ENCODE measurements at regions not wholly inside any gene's neighbourhood (a gene's known extent, or its start where the extent isn't known, plus 50 kb on each side); places are given as distances from the start of the nearest gene placed in this dataset.

DNA sequence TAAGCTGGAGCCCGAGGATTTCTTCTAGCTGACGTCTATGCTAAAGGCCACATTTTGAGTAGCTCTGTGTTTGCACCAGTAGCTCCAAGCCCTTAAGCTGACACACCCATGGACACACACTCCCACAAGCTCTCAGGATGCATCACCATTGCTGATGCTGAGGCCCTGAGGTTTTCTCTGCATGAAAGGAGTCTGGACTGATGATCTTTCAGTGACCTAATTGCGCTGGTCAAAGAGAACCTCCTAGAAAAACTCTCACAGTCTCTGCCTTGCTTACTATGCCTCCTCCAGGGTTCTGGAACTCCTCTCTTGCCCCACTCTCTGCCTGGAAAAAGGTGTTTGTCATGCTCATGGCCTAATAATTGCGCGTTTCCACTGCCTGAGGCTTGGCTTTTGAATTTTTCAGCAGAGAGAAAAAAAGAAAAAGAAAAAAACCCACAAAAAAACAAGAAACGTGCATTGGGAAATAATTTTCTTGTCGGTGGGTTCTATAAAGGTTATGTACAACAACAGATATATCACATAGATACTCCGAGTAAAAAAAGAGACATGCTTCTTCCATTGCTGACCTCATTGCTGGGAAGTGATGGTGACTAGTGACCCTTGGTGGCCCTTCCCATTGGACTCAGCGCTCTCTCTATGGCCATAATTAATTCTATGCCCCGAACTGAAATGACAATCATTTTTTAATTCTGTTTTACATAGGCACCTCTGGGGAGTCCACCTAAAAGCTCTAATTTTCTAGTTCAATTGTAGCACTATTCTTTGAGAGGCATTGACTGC lies 297.0 kb downstream of the TDRD15 start:
- no peak overlapping the region for H3K27ac ChIP-seq
- TF ChIP-seq, protein P1, sequence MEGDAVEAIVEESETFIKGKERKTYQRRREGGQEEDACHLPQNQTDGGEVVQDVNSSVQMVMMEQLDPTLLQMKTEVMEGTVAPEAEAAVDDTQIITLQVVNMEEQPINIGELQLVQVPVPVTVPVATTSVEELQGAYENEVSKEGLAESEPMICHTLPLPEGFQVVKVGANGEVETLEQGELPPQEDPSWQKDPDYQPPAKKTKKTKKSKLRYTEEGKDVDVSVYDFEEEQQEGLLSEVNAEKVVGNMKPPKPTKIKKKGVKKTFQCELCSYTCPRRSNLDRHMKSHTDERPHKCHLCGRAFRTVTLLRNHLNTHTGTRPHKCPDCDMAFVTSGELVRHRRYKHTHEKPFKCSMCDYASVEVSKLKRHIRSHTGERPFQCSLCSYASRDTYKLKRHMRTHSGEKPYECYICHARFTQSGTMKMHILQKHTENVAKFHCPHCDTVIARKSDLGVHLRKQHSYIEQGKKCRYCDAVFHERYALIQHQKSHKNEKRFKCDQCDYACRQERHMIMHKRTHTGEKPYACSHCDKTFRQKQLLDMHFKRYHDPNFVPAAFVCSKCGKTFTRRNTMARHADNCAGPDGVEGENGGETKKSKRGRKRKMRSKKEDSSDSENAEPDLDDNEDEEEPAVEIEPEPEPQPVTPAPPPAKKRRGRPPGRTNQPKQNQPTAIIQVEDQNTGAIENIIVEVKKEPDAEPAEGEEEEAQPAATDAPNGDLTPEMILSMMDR (conservative IDR thresholded peaks at IDR 0.05): no peak
- TF ChIP-seq ZFX (IDR thresholded peaks at IDR 0.05): no peak

DNA sequence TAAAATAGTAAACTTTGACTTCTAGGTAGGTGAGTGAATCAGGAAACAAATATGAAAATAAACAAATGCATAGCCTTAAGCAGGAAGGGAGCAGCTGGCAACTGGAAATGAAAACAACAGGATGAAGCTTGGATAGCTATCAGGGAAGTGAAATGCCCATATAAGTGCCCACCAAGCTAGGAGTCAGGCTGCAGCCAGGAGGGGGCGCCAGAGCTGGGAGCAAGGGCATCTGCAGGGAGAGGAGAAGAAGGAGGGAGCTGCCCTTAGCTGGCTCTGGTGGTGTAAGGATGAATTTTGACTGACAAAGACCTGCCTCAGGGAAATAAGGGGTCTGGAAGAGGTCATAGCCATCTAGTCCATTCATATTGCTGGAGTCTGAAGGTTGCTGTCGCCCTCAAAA lies 298.3 kb downstream of the TDRD15 start:
- no peak for TF ChIP-seq ZFX (IDR thresholded peaks at IDR 0.05)
- TF ChIP-seq, protein P1 (conservative IDR thresholded peaks at IDR 0.05): peak; percentile 84
- no peak overlapping the region for H3K27ac ChIP-seq

DNA sequence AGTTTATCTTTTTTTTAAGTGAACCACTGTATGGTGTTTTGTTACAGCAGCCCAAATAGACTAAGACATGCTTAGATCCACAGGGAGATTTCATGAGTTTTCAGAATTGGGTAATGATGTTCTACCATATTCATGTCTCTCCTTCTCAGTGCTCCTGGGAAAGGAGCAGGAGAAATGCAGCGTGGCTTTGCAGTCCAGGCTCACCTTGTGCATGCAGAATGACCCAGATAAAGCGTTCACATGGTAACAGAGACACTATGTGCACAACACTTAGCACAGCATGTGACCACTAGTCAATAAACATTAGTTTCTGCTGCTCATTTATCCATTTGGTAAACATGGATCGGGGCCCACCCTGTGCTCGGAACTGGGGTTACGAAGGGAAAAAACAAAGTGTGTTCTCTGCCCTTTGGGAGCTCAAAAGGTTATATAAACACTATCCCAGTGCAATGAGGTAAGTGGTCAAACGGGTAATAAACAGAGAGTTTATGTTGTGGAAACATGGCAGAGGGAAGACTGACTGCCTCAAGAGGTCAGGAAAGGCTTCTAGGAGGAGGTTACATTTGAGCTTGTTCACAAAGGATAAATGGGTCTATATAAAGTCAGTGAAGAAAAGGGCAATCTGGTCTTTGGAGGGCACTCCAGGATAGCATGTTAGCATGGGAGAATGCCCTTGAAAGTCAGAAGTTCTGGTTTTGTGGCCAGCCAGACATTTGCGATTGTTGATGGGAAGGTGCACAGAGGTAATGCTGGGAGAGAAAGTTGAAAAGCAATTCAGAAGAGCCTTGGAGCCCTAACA lies 299.2 kb downstream of the TDRD15 start:
- H3K27ac ChIP-seq: no peak overlapping the region
- TF ChIP-seq ZFX (IDR thresholded peaks at IDR 0.05): no peak
- TF ChIP-seq, protein P1 (conservative IDR thresholded peaks at IDR 0.05): no peak

DNA sequence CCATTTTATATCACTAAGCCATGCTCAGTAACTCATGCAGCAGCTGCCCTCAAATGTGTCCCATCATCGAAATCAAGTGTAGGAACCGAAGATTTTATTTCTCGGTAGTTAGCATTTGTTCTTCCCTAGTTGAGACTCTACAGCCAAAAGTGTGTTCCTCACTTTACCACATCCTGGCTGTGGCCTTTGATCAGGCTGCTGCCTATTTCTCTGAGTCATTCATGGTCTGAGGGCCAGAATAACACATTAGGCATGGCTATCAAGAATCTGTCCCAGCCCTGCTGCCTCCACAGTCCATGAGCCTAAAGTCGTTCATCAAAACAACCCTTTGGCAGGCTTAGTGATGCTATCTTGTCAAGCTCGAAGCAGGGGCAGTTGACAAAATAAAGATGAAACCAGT lies 300.1 kb downstream of the TDRD15 start:
- no peak overlapping the region for H3K27ac ChIP-seq
- no peak for TF ChIP-seq ZFX (IDR thresholded peaks at IDR 0.05)
- TF ChIP-seq, protein P1 (conservative IDR thresholded peaks at IDR 0.05): no peak

DNA sequence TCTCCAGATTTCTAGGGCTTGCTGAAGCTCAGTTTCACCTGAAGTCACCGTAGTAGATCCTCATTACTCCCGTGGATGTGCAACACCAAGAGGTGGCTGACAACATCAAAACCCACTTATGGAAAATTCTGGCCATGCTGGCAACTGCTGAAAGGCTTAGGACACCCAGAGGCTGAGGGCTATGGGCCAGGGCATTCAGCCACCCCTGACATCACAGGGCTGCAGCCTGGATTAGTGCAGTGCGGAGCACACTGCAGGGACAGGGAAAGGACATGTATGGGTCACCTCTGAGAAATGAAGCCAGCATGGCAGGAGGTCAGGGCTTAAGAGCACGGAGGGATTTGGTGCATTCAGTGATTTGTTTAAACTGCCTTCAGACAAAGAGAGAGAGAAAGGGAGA lies 300.6 kb downstream of the TDRD15 start:
- H3K27ac ChIP-seq: no peak overlapping the region
- TF ChIP-seq, protein P1 (conservative IDR thresholded peaks at IDR 0.05): no peak
- TF ChIP-seq ZFX (IDR thresholded peaks at IDR 0.05): no peak

DNA sequence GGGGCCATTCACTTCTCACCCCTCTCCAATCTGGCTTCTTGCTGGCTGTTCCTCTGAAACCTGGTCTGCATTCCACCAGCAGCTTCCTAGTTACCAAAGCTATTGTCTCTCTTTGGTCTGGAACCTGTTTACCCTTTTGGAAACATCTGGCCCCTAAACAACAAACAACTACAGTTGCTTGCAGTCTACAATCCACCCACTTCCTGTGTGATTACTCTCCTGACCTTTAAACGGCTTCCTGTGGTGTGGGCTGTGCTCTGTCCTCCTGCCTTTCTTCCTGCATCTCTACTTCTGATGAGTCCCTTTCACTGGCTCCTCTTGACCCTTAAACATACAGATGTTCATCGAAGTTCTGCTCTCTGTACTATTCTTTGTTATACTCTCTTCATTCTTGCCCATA lies 303.8 kb downstream of the TDRD15 start:
- no peak for TF ChIP-seq ZFX (IDR thresholded peaks at IDR 0.05)
- TF ChIP-seq, protein P1 (conservative IDR thresholded peaks at IDR 0.05): no peak
- no peak overlapping the region for H3K27ac ChIP-seq

DNA sequence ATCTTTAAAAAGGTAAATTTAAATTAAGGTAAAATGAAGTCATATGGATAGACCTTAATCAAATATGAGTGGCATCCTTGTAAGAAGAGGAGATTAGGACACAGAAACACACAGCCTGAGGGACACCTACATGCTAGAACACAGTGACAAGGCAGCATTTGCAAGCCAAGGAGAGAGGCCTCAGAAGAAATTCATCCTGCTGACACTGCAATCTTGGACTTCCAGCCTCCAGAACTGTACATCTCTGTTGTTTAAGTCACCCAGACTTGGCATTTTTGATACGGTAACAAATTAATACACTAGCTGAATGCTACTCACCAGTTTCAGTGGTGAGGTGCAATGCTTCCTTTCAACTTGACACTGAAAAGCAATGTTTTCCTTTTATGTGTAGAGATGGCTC lies 305.0 kb downstream of the TDRD15 start:
- TF ChIP-seq, protein P1 (conservative IDR thresholded peaks at IDR 0.05): no peak
- TF ChIP-seq ZFX (IDR thresholded peaks at IDR 0.05): no peak
- H3K27ac ChIP-seq: no peak overlapping the region

All from C4-2B (cell line).